ENCODE measurements at regions not wholly inside any gene's neighbourhood (a gene's known extent, or its start where the extent isn't known, plus 50 kb on each side); places are given as distances from the start of the nearest gene placed in this dataset.
"Not testable (repeated sequence)": the region's sequence is repeated elsewhere in the genome, so short reads cannot be mapped to it uniquely, and the experiment has no call there.

DNA sequence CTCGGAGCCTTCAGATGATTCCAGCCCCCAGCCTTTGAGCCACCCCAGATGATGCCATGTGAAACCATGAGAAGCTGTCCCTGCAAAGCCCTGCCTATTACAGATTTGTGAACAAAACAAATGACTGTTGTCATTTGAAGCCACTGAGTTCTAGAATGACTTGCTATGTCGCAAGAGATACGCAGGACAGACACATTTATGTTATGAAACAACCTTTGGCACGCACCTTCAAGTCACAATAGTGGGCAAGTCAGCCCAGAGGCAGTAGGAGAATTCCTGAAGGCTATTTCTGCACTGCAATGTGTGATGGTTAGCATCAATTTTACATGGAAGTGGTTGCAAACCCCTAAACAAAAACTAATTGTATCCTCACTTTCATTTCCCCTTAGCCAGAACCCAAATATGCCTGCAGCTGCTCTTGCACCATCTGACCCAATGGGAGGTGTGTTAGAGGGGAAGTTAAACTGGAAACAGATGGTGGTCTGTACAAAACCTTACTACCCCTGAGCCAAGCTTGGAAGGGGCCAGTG is 174.4 kb upstream of the ATP6AP2 start:
- DNase-seq, result no peak

DNA sequence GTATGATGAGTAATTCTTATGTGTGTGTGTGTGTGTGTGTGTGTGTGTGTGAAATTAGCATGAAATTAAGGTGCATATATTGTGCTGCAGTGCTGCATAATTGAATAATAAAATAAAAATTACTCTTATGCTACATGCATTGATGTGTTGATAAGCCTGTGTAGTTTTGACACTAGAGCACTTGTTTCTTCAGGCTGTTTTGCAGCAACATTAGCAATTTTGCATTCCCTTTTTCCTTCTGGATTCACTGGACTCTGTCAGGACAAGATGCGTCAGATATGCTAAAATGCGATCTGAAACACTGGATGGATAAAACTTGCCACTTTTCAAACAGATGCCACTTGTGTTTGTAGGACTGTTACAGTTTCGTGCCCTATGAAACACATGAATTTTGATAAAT is 175.4 kb upstream of the ATP6AP2 start:
- DNase-seq, result no peak

GRCh38 chrX:40403757-40404156 is 177.0 kb upstream of the ATP6AP2 start:
- no peak for DNase-seq

GRCh38 chrX:40402831-40403533 is 177.8 kb upstream of the ATP6AP2 start:
- DNase-seq, result no peak

- DNase-seq, result no peak
Measured at GRCh38 chrX:40395102-40395501, 185.7 kb upstream of the ATP6AP2 start.

GRCh38 chrX:40394302-40394701 is 186.5 kb upstream of the ATP6AP2 start:
- DNase-seq, result no peak

DNA sequence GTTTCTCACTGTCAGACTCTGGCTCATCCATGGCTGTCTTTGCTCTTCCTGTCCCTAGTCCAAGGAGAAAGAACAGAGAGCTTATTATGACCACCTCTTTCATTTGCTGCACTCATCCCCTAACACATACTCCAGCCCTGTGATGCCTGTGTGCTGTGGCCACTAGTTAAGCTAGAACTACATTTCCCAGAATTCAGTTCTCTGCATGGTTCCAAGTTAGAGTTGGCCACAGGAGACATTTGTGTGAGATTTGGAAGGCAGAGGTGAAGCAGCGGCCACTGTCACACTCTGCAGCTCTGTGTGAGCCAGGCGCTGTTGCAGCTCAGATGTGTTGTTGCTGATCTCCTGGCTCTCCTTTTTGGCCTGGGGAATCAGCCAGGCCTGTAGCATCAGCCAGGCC is 188.2 kb upstream of the ATP6AP2 start:
- no peak for DNase-seq

DNA sequence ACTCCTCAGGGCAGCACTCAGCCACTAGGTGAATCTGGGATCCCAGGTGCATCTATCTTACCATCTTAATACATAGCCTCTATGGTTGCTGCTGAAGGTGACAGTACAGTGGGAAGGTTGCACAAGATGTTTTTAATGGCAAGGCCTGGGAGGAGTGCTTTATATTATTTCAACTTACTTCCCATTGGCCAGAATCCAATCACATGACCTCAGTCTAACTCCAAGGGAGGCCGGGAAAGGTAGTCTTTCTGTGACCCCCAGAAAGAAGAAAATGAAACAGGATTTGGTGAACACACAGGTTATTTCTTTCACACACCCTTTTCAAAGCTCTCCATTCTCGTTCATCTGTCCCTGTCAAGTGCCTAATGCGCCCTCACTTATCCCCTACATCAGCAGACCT is 189.1 kb upstream of the ATP6AP2 start:
- no peak for DNase-seq

DNA sequence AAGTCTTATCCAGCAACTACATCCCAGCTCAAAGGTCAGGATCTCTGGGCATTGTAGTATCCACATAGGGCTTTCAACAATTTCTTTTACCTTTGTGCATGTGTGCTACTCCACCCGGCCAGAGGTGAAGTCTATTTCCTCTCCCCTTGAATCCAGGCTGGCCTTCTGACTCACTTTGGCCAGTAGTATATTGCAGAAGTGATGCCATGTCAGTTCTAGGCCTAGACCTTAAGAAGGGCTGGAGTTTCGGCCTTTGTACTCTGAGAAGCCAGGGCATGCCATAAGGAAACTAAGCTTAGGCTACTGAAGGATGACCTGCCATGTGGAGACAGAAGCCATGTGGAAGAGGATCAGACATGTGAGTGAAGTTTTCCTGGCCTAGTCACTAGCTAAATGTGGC is 191.2 kb upstream of the ATP6AP2 start:
- DNase-seq, result no peak

GRCh38 chrX:40388441-40388840 is 192.3 kb upstream of the ATP6AP2 start:
- DNase-seq, result no peak

- peak; percentile 9 for DNase-seq
Measured at GRCh38 chrX:40387869-40388268, 192.9 kb upstream of the ATP6AP2 start.

- not testable (repeated sequence) for DNase-seq
Measured at GRCh38 chrX:40387311-40387710, 193.5 kb upstream of the ATP6AP2 start.

DNA sequence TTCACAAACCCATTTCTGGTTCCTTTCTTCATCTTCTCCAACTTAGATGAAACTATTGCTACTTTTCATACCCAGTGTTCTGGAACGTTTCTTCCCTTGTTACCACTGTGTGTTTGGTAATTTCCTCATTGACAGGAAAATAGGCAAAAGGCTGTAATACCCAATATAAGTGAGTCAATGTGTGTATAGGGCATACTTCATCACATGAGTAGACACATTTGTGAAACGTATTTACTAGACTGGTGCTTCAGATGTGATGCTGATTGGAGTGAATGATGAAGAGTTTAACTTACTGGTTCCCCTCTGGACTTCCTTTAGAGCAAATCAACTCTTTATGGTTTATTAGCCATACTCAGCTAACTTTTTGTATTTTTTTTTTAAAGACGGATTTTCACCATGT is 195.1 kb upstream of the ATP6AP2 start:
- no peak for DNase-seq

GRCh38 chrX:40385256-40385655 is 195.5 kb upstream of the ATP6AP2 start:
- no peak for DNase-seq

GRCh38 chrX:40383969-40384368 is 196.8 kb upstream of the ATP6AP2 start:
- DNase-seq, result no peak

- no peak for DNase-seq
Measured at GRCh38 chrX:40383360-40383759, 197.4 kb upstream of the ATP6AP2 start.

DNA sequence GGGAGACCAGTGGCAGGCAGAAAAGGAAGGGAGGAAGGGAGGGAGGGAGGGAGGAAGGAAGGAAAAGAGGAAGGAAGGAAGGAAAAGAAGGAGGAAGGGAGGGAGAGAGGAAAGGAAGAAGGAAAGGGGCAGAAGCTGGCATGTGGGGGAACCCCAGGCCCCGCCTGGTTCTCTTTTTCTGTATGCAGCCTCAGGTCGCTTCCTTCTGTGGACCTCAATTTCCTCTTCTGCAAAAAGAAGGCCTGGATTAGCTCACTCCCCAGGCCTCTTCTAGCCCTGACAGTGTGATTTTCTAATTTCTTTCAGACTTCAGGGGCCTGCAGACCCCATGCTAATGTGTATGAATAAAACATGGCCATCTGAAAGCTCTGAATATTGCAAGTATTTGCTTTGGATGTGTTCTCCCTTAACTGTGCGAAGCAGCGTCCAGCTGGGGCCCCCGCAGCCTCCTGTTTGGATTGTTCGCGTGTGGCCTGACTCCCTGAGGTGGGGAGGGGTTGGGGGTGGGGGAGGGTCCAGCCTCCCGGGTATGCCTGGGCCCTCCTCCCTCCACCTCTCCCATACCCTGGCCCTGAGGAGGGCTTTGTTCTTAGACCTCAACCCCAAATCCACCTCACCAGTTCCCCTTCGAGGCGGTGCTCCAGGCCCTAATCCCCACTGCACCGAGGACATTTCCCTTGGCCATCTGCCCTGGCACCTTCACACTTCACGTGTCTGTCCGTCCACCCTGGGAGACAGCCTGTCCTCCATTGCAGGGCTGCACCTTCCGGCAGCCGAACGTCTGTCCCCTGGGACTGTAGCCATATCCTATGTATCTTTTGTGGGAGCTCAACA is 199.9 kb upstream of the ATP6AP2 start:
- no peak for DNase-seq

GRCh38 chrX:40377684-40378083 is 203.1 kb upstream of the ATP6AP2 start:
- DNase-seq, result no peak

- DNase-seq, result no peak
Measured at GRCh38 chrX:40374486-40374885, 206.3 kb upstream of the ATP6AP2 start.

GRCh38 chrX:40373641-40374040 is 207.1 kb upstream of the ATP6AP2 start:
- DNase-seq, result no peak

- no peak for DNase-seq
Measured at GRCh38 chrX:40373025-40373424, 207.7 kb upstream of the ATP6AP2 start.

GRCh38 chrX:40371376-40371775 is 209.4 kb upstream of the ATP6AP2 start:
- no peak for DNase-seq

DNA sequence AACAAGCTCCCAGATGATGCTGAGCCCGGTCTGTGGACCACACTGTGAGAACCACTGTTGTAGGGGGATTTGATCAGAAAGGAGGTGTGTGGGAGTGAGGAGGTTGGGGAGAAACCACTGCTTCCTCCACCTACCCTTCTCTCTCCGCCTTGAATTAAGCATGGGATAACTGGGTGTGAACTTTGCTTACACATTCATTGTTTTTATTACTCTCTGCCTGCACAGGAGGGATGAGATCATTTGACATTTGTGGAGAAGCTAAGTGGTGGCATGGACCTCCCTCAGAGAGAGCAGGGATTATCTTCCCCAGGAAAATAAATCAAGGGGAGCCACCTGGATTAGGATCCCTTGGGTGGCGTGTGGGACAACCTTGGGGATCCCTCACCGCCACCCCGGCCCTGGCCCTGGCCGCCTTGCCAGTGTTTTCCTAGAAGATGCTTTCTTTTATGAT is 212.1 kb upstream of the ATP6AP2 start:
- no peak for DNase-seq

DNA sequence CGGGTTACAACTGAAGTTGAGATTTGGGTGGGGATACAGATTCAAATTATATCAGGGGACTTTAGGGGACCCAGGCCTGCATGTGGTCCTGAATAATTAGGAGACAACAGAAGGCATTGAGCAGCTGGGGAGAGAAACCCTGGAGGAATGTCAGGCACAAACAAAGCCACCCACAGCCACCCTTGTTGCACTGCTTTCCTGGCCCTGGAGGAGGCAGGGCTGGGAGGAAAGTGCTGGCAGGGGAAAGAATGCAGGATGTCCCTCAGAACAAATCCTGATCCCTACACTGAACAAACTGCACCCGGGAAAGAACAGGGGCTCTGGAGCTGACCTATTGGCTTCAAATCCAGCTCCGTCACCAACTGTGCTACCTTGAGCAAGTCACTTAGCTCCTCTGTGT is 214.1 kb upstream of the ATP6AP2 start:
- DNase-seq, result no peak
